SK-N-SH treated with all-trans-retinoic acid at 6 μM for 48 hours (cell line): ENCODE measurements at regions not wholly inside any gene's neighbourhood (a gene's known extent, or its start where the extent isn't known, plus 50 kb on each side); places are given as distances from the start of the nearest gene placed in this dataset.

ENCODE experiments used
- ATAC-seq: fragments of 200-7000 bp; cut with Tn5 transposase; 3 replicates; pipeline ENCODE4 v1.9.1; 2020; ENCODE audit warnings: mild to moderate bottlenecking, moderate library complexity
- ARNTL ChIP-seq: fragments of 450-650 bp; formaldehyde crosslinking; IDR thresholded peaks from 2 replicates; pipeline ENCODE4 v1.5.0; 2020; ENCODE audit warnings: low read depth, mild to moderate bottlenecking, moderate library complexity, borderline replicate concordance
- BACH2 ChIP-seq: fragments of 250-450 bp; sonication (Bioruptor Pico); IDR thresholded peaks from 2 replicates; pipeline ENCODE4 v1.9.0; 2021; ENCODE audit warnings: mild to moderate bottlenecking, borderline replicate concordance
- CSDC2 ChIP-seq: fragments of 250-450 bp; sonication (Bioruptor Pico); IDR thresholded peaks from 2 replicates; pipeline ENCODE4 v1.5.0; 2020; ENCODE audit warnings: mild to moderate bottlenecking, moderate library complexity
- CSRNP3 ChIP-seq: fragments of 250-450 bp; sonication (Bioruptor Pico); IDR thresholded peaks from 2 replicates; pipeline ENCODE4 v1.5.1; 2021; ENCODE audit warnings: mild to moderate bottlenecking, moderate library complexity
- ESRRG ChIP-seq: fragments of 250-450 bp; sonication (Bioruptor Pico); IDR thresholded peaks from 2 replicates; pipeline ENCODE4 v1.6.1; 2021; ENCODE audit warnings: mild to moderate bottlenecking
- GLIS3 ChIP-seq: fragments of 250-450 bp; sonication (Bioruptor Pico); IDR thresholded peaks from 2 replicates; pipeline ENCODE4 v1.5.0; 2020; ENCODE audit warnings: mild to moderate bottlenecking, moderate library complexity
- ISL1 ChIP-seq: fragments of 250-450 bp; sonication (Bioruptor Pico); IDR thresholded peaks from 2 replicates; pipeline ENCODE4 v2.1.2; 2022; ENCODE audit warnings: mild to moderate bottlenecking, moderate library complexity
- OSR1 ChIP-seq: fragments of 250-450 bp; sonication (Bioruptor Pico); IDR thresholded peaks from 2 replicates; pipeline ENCODE4 v1.8.0; 2022; ENCODE audit warnings: moderate library complexity, mild to moderate bottlenecking, inconsistent platforms
- POU6F1 ChIP-seq: fragments of 250-450 bp; sonication (Bioruptor Pico); IDR thresholded peaks from 2 replicates; pipeline ENCODE4 v1.8.0; 2021; ENCODE audit warnings: low read depth, mild to moderate bottlenecking, moderate library complexity, borderline replicate concordance
- PPARA ChIP-seq: fragments of 250-450 bp; sonication (Bioruptor Pico); IDR thresholded peaks from 2 replicates; pipeline ENCODE4 v1.5.0; 2020; ENCODE audit warnings: mild to moderate bottlenecking, borderline replicate concordance
- RARB ChIP-seq: fragments of 250-450 bp; sonication (Bioruptor Pico); IDR thresholded peaks from 2 replicates; pipeline ENCODE4 v1.8.0; 2021; ENCODE audit warnings: mild to moderate bottlenecking, moderate library complexity
- SNAI2 ChIP-seq: fragments of 250-450 bp; sonication (Bioruptor Pico); IDR thresholded peaks from 2 replicates; pipeline ENCODE4 v1.5.0; 2020; ENCODE audit warnings: mild to moderate bottlenecking, moderate library complexity
- TCF4 ChIP-seq: fragments of 250-450 bp; sonication (Bioruptor Pico); IDR thresholded peaks from 2 replicates; pipeline ENCODE4 v1.8.0; 2021; ENCODE audit warnings: mild to moderate bottlenecking, moderate library complexity, borderline replicate concordance
- TOX ChIP-seq: fragments of 250-450 bp; sonication (Bioruptor Pico); IDR thresholded peaks from 2 replicates; pipeline ENCODE4 v1.8.0; 2021; ENCODE audit warnings: mild to moderate bottlenecking, moderate library complexity, borderline replicate concordance
- ZC3H10 ChIP-seq: fragments of 250-450 bp; sonication (Bioruptor Pico); IDR thresholded peaks from 2 replicates; pipeline ENCODE4 v1.5.1; 2021; ENCODE audit warnings: mild to moderate bottlenecking, moderate library complexity
- ZFP30 ChIP-seq: fragments of 450-650 bp; formaldehyde crosslinking; IDR thresholded peaks from 2 replicates; pipeline ENCODE4 v1.5.0; 2022; ENCODE audit warnings: mild to moderate bottlenecking, moderate library complexity
- ZNF565 ChIP-seq: fragments of 450-650 bp; formaldehyde crosslinking; conservative IDR thresholded peaks from 2 replicates; pipeline ENCODE4 v1.5.0; 2020; ENCODE audit warnings: low read depth, mild to moderate bottlenecking, moderate library complexity
- ZNF70 ChIP-seq: fragments of 450-650 bp; formaldehyde crosslinking; IDR thresholded peaks from 2 replicates; pipeline ENCODE4 v1.5.0; 2020; ENCODE audit warnings: mild to moderate bottlenecking, moderate library complexity
- ZNF8 ChIP-seq: fragments of 450-650 bp; formaldehyde crosslinking; IDR thresholded peaks from 2 replicates; pipeline ENCODE4 v1.5.0; 2020; ENCODE audit warnings: mild to moderate bottlenecking, moderate library complexity
- TF ChIP-seq, protein P1 (sequence below): fragments of 250-450 bp; sonication (Bioruptor Pico); IDR thresholded peaks from 2 replicates; pipeline ENCODE4 v1.8.0; 2020; ENCODE audit warnings: mild to moderate bottlenecking, moderate library complexity, borderline replicate concordance
- TF ChIP-seq, protein P2 (sequence below): fragments of 250-450 bp; sonication (Bioruptor Pico); IDR thresholded peaks from 2 replicates; pipeline ENCODE4 v1.5.0; 2020; ENCODE audit warnings: mild to moderate bottlenecking, moderate library complexity
- TF ChIP-seq, protein P3 (sequence below): fragments of 250-450 bp; sonication (Bioruptor Pico); IDR thresholded peaks from 2 replicates; pipeline ENCODE4 v1.5.1; 2020; ENCODE audit warnings: low read depth, mild to moderate bottlenecking, moderate library complexity

DNA sequence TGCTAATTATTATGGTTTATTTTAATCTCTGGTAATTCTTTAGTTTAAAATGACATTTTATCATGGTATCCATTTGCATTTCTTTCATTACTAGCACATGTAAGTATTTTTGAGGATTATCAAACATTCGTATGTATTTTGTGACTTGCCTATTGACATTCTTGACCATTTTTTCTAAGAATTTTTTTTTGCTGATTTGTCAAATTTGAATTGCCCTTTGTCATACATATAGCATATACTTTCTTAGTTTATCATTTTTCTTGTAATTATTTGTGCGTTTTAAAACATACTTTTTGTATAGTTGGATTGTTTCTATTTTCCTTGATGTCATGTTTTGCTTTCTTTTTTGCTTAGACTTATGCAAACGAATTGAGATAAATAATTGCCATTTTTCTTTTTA, 358.5 kb upstream of the RBMS3 start:
- TF ChIP-seq ZNF565 (CRISPR knock-in tag): no peak
- TF ChIP-seq CSDC2 (CRISPR knock-in tag): no peak
- TF ChIP-seq CSRNP3 (CRISPR knock-in tag): no peak
- TF ChIP-seq BACH2: no peak
- no peak for TF ChIP-seq GLIS3
- TF ChIP-seq POU6F1 (CRISPR knock-in tag): no peak
- TF ChIP-seq, protein P1, sequence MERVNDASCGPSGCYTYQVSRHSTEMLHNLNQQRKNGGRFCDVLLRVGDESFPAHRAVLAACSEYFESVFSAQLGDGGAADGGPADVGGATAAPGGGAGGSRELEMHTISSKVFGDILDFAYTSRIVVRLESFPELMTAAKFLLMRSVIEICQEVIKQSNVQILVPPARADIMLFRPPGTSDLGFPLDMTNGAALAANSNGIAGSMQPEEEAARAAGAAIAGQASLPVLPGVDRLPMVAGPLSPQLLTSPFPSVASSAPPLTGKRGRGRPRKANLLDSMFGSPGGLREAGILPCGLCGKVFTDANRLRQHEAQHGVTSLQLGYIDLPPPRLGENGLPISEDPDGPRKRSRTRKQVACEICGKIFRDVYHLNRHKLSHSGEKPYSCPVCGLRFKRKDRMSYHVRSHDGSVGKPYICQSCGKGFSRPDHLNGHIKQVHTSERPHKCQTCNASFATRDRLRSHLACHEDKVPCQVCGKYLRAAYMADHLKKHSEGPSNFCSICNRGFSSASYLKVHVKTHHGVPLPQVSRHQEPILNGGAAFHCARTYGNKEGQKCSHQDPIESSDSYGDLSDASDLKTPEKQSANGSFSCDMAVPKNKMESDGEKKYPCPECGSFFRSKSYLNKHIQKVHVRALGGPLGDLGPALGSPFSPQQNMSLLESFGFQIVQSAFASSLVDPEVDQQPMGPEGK (CRISPR knock-in tag): no peak
- no peak for TF ChIP-seq ZNF70 (CRISPR knock-in tag)
- no peak for TF ChIP-seq ISL1 (CRISPR knock-in tag)
- no peak for TF ChIP-seq SNAI2 (CRISPR knock-in tag)
- TF ChIP-seq TCF4: no peak
- TF ChIP-seq, protein P2, sequence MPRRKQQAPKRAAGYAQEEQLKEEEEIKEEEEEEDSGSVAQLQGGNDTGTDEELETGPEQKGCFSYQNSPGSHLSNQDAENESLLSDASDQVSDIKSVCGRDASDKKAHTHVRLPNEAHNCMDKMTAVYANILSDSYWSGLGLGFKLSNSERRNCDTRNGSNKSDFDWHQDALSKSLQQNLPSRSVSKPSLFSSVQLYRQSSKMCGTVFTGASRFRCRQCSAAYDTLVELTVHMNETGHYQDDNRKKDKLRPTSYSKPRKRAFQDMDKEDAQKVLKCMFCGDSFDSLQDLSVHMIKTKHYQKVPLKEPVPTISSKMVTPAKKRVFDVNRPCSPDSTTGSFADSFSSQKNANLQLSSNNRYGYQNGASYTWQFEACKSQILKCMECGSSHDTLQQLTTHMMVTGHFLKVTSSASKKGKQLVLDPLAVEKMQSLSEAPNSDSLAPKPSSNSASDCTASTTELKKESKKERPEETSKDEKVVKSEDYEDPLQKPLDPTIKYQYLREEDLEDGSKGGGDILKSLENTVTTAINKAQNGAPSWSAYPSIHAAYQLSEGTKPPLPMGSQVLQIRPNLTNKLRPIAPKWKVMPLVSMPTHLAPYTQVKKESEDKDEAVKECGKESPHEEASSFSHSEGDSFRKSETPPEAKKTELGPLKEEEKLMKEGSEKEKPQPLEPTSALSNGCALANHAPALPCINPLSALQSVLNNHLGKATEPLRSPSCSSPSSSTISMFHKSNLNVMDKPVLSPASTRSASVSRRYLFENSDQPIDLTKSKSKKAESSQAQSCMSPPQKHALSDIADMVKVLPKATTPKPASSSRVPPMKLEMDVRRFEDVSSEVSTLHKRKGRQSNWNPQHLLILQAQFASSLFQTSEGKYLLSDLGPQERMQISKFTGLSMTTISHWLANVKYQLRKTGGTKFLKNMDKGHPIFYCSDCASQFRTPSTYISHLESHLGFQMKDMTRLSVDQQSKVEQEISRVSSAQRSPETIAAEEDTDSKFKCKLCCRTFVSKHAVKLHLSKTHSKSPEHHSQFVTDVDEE (CRISPR knock-in tag): no peak
- no peak for TF ChIP-seq ESRRG (CRISPR knock-in tag)
- TF ChIP-seq ARNTL (CRISPR knock-in tag): no peak
- TF ChIP-seq OSR1 (CRISPR knock-in tag): no peak
- TF ChIP-seq, protein P3, sequence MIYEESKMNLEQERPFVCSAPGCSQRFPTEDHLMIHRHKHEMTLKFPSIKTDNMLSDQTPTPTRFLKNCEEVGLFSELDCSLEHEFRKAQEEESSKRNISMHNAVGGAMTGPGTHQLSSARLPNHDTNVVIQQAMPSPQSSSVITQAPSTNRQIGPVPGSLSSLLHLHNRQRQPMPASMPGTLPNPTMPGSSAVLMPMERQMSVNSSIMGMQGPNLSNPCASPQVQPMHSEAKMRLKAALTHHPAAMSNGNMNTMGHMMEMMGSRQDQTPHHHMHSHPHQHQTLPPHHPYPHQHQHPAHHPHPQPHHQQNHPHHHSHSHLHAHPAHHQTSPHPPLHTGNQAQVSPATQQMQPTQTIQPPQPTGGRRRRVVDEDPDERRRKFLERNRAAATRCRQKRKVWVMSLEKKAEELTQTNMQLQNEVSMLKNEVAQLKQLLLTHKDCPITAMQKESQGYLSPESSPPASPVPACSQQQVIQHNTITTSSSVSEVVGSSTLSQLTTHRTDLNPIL (CRISPR knock-in tag): no peak
- no peak for TF ChIP-seq RARB (CRISPR knock-in tag)

DNA sequence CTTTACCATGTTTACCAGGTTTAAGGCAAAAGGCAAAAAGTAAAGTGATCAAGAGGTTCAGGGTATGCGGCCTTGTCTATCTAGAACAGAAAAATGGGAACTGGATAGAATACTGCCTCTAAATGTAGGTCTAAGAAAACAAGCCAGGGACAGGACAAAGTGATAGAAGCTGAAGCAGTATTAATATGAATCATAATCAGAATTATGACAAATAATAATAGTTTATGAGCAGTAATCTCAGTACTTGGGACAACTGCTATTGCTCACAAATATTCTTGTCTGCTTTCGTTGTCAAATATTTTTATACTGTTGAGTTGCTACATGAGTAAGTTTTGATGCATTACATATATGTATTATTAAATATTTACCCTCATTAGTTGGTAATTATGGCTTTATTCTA, 356.9 kb upstream of the RBMS3 start:
- no peak for ATAC-seq
- TF ChIP-seq PPARA (CRISPR knock-in tag) (no peak), ZFP30 (no peak), ZNF8 (CRISPR knock-in tag) (no peak), TOX (CRISPR knock-in tag) (no peak), ESRRG (CRISPR knock-in tag) (no peak), ZNF70 (CRISPR knock-in tag) (no peak), RARB (CRISPR knock-in tag) (no peak), ARNTL (CRISPR knock-in tag) (no peak), ISL1 (CRISPR knock-in tag) (no peak), BACH2 (no peak), ZNF565 (CRISPR knock-in tag) (no peak), OSR1 (CRISPR knock-in tag) (no peak), TCF4 (no peak), SNAI2 (CRISPR knock-in tag) (no peak), POU6F1 (CRISPR knock-in tag) (no peak), CSRNP3 (CRISPR knock-in tag) (no peak), GLIS3 (no peak), ZC3H10 (CRISPR knock-in tag) (no peak)
- TF ChIP-seq, protein P2 (CRISPR knock-in tag): no peak

More for the DNA sequence above, 358.5 kb upstream of the RBMS3 start:
- no peak for ATAC-seq
